H1 (cell line): ENCODE measurements at regions not wholly inside any gene's neighbourhood (a gene's known extent, or its start where the extent isn't known, plus 50 kb on each side); places are given as distances from the start of the nearest gene placed in this dataset.

ENCODE experiments used
- CHD7 ChIP-seq: fragments of 300-600 bp; sonication (generic); IDR thresholded peaks from 2 replicates; pipeline ENCODE4 v1.7.1; 2012; ENCODE audit warnings: low read length, moderate library complexity, mild to moderate bottlenecking, inconsistent platforms; ENCODE audit not compliant: insufficient replicate concordance
- E2F6 ChIP-seq: IDR thresholded peaks from 2 replicates; pipeline ENCODE4 v1.6.1; 2012; ENCODE audit warnings: inconsistent platforms
- SIRT6 ChIP-seq: IDR thresholded peaks from one replicate; pipeline ENCODE4 v1.7.1; 2012; ENCODE audit warnings: low read length, inconsistent platforms

GRCh38 chr3:65004306-65004705 lies 316.5 kb upstream of the ADAMTS9 start (continued):
- no peak for TF ChIP-seq CHD7
- TF ChIP-seq SIRT6: no peak
- no peak for TF ChIP-seq E2F6
- TF ChIP-seq, all 59 proteins: peak for 0
